Heart left ventricle (tissue), 16 donors: ENCODE measurements at regions not wholly inside any gene's neighbourhood (a gene's known extent, or its start where the extent isn't known, plus 50 kb on each side); places are given as distances from the start of the nearest gene placed in this dataset.

Experiments
- ATAC-seq, 4 donors: fragments of 200-7000 bp; cut with Tn5 transposase; one replicate each; pipeline ENCODE4 v1.9.1; 2020 to 2022; ENCODE audit warnings: moderate library complexity in 4 of 4, mild to moderate bottlenecking in 3 of 4, moderate number of reproducible peaks in 1 of 4
- DNase-seq, 5 donors: peaks; one replicate each; pipeline ENCODE4 v3.0.0-alpha.2; 2020
- H3K27ac ChIP-seq, 12 donors: fragments of 200-600 bp; sonication (generic) in 4 of 12; one replicate each; pipeline versions ENCODE4 v1.5.0 to v1.8.0; 2016 to 2022; ENCODE audit warnings: mild to moderate bottlenecking in 2 of 12
- H3K27me3 ChIP-seq, 9 donors: fragments of 200-600 bp; sonication (generic) in 2 of 9; one replicate each; pipeline versions ENCODE4 v1.5.1 to v1.8.0; 2016 to 2022; ENCODE audit warnings: mild to moderate bottlenecking in 3 of 9
- H3K36me3 ChIP-seq, 9 donors: fragments of 200-600 bp; sonication (generic) in 2 of 9; one replicate each; pipeline versions ENCODE4 v1.5.0 to v1.8.0; 2018 to 2022; ENCODE audit warnings: mild to moderate bottlenecking in 2 of 9
- H3K4me1 ChIP-seq, 12 donors: fragments of 200-600 bp; sonication (generic) in 4 of 12; one replicate each; pipeline versions ENCODE4 v1.5.0 to v1.8.0; 2016 to 2022; ENCODE audit warnings: mild to moderate bottlenecking in 3 of 12
- H3K4me3 ChIP-seq, 12 donors: fragments of 200-600 bp; sonication (generic) in 4 of 12; one replicate each; pipeline versions ENCODE4 v1.5.0 to v1.8.0; 2017 to 2022; ENCODE audit warnings: mild to moderate bottlenecking in 9 of 12, moderate library complexity in 4 of 12
- H3K9me3 ChIP-seq, 12 donors: fragments of 200-600 bp; sonication (generic) in 4 of 12; one replicate each; pipeline versions ENCODE4 v1.5.0 to v1.8.0; 2016 to 2022; ENCODE audit warnings: mild to moderate bottlenecking in 1 of 12
- CTCF ChIP-seq, 12 donors: fragments of 200-600 bp; sonication (generic) in 4 of 12; IDR thresholded peaks; one replicate each; pipeline versions ENCODE4 v1.5.0 to v1.8.0; 2018 to 2022; ENCODE audit warnings: antibody characterized with exemption in 12 of 12, mild to moderate bottlenecking in 5 of 12
- POLR2A ChIP-seq, 2 donors: fragments of 450-650 bp; IDR thresholded peaks; one replicate each; pipeline ENCODE4 v1.6.1; 2017; ENCODE audit warnings: antibody characterized with exemption in 2 of 2, mild to moderate bottlenecking in 2 of 2, moderate library complexity in 2 of 2
- WGBS, 4 donors: extraction: QIAGEN DNeasy Blood & Tissue Kit in 2 of 4; methylation state at CpG; one replicate each; pipeline versions ENCODE4 v1.1.5 to v1.1.7; 2013 to 2018; 5-methylcytosine and 5-hydroxymethylcytosine counted together
- intact Hi-C, 10 donors: fragments of 100-400 bp; cut with DNase I; formaldehyde crosslinking; loops; one replicate each; pipeline versions ENCODE4 v1.11.1 to v1.14.2; 2022
- donor health status: ischemic (EF 13 %, LVEDD 7.1; RV severe dilation, severe dysfunction).
- donor health status: healthy with polysubstance abuse.
- donor health status: DM: no; HTN: yes; CAD: no.
- donor health status: DM: no; HTN: no; CAD: no.
- donor health status: ischemic (EF 25% LVEDD 6.9; RV normal size, moderate dysfunction).
- donor health status: ischemic (EF 25% LVEDD 5.7; RV mildly dilated, moderate dysfunction).
- donor health status: healthy.
- donor health status: DM: yes; HTN: yes; CAD: no.
- donor health status: ischemic (EF 35%, LVEDD 5.7; RV mildly dilated, moderate dysfunction).
- donor health status: nonischemic (EF 11% LVEDD 7.7; RV severe dilation, severe dysfunction).
- donor health status: DM: yes; HTN: yes; CAD: no.
- donor health status: PGD.
- donor health status: ischemic (EF 29% LVEDD 5.4; RV normal size, mild dysfunction).
- donor health status: nonischemic (EF 23%, LVEDD 6.1; RV moderate dilation, normal function).

- Histone ChIP-seq H3K27ac (no peak overlapping the region), H3K4me3 (no peak overlapping the region), H3K9me3 (peaks cover 0 to 6% (median 0%) of the 10 kb centered on the region in 12 donors), H3K4me1 (peaks cover 0 to 6% (median 0%) of the 10 kb centered on the region in 12 donors), H3K36me3 (no peaks in the 10 kb centered on the region), H3K27me3 (no peaks in the 10 kb centered on the region)
- TF ChIP-seq CTCF (IDR thresholded peaks at IDR 0.05) (no peak), POLR2A (IDR thresholded peaks at IDR 0.05) (no peak)
- intact Hi-C loops = loop anchor here in 1 of 10 donors (10.0 kb wide), 1 partner anchor 513 kb away; no protein-coding TSS in a partner anchor
- ATAC-seq = no peak
- no peak for DNase-seq
- 69 to 81% (median 74%) methylated on average over 3 of the region's 3 CpGs for WGBS, 4 donors
Measured at GRCh38 chr4:124947622-124948265, 235.2 kb upstream of the ANKRD50 start.

- DNase-seq (no peak), ATAC-seq (no peak)
- Histone ChIP-seq H3K4me1 (peaks cover 0 to 6% (median 0%) of the 10 kb centered on the region in 12 donors), H3K27me3 (no peaks in the 10 kb centered on the region), H3K36me3 (no peaks in the 10 kb centered on the region), H3K4me3 (no peak overlapping the region), H3K27ac (no peak overlapping the region), H3K9me3 (peaks cover 0 to 6% (median 0%) of the 10 kb centered on the region in 12 donors)
- intact Hi-C loops = loop anchor here in 1 of 10 donors (10.0 kb wide), 1 partner anchor 512 kb away; no protein-coding TSS in a partner anchor
- TF ChIP-seq CTCF (IDR thresholded peaks at IDR 0.05) (no peak), POLR2A (IDR thresholded peaks at IDR 0.05) (no peak)
- 15 to 54% (median 41%) methylated on average over 2 of the region's 2 CpGs for WGBS, 4 donors
Measured at GRCh38 chr4:124946696-124947095, 234.2 kb upstream of the ANKRD50 start.

- no peaks in the 10 kb centered on the region for H3K27me3 ChIP-seq
- TF ChIP-seq CTCF (IDR thresholded peaks at IDR 0.05) (no peak), POLR2A (IDR thresholded peaks at IDR 0.05) (no peak)
- WGBS, 4 donors = 44 to 80% (median 66%) methylated on average over 1 of the region's 1 CpG
- intact Hi-C loops = loop anchor here in 1 of 10 donors (10.0 kb wide), 1 partner anchor 511 kb away; no protein-coding TSS in a partner anchor
- DNase-seq (no peak), ATAC-seq (no peak)
- no peaks in the 10 kb centered on the region for H3K9me3 ChIP-seq
- H3K36me3 ChIP-seq = no peaks in the 10 kb centered on the region
- H3K27ac ChIP-seq = no peak overlapping the region
- H3K4me1 ChIP-seq = peaks cover 0 to 16% (median 7%) of the 10 kb centered on the region in 12 donors
- H3K4me3 ChIP-seq = peak overlapping the region in 3 of 12 donors; percentile 9 to 20 (median 17)
Measured at GRCh38 chr4:124945422-124945821, 232.9 kb upstream of the ANKRD50 start.

- DNase-seq (no peak), ATAC-seq (no peak)
- peaks cover 2 to 30% (median 13%) of the 10 kb centered on the region in 12 donors for H3K4me1 ChIP-seq
- H3K9me3 ChIP-seq = no peaks in the 10 kb centered on the region
- H3K4me3 ChIP-seq = no peak overlapping the region
- intact Hi-C loops = loop anchor here in 2 of 10 donors (5.0 to 10.0 kb wide), 2 partner anchors 232 to 509 kb away; partner anchors contain the start of gene ANKRD50 (in 1 of the 2)
- TF ChIP-seq CTCF (IDR thresholded peaks at IDR 0.05) (no peak), POLR2A (IDR thresholded peaks at IDR 0.05) (no peak)
- no peaks in the 10 kb centered on the region for H3K36me3 ChIP-seq
- no peak overlapping the region for H3K27ac ChIP-seq
- 76 to 92% (median 85%) methylated on average over 7 of the region's 7 CpGs for WGBS, 4 donors
- H3K27me3 ChIP-seq = no peaks in the 10 kb centered on the region
Measured at GRCh38 chr4:124943938-124944337, 231.4 kb upstream of the ANKRD50 start.
